GM19372 (cell line): ENCODE measurements at regions not wholly inside any gene's neighbourhood (a gene's known extent, or its start where the extent isn't known, plus 50 kb on each side); places are given as distances from the start of the nearest gene placed in this dataset.
A peak's percentile ranks its signal among the peaks of the same experiment; 100 is the strongest.
"Not testable (repeated sequence)": the region's sequence is repeated elsewhere in the genome, so short reads cannot be mapped to it uniquely, and the experiment has no call there.

Source experiments
- ATAC-seq: cut with Tn5 transposase; IDR thresholded peaks from one replicate; pipeline ENCODE4 v1.9.1; 2021; ENCODE audit warnings: mild to moderate bottlenecking, low read depth, moderate library complexity; ENCODE audit not compliant: unreplicated experiment

DNA sequence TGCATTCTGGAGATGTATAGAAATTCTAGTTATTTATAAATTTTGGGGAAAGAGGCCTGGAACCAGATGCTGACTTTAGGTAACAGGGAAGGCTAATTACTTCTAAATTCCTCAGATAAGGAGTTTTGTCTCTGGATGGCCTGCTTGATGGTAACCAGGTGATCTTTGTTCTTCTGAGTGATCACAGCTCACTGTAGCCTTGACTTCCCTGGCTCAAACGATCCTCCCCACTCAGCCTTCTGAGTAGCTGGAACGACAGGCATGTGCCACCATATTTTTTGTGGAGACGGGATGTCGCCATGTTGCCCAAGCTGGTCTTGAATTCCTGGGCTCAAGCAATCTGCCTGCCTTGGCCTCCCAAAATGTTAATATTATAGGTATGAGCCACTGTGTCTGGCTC is 54.4 kb upstream of the MSH6 start:
- ATAC-seq: no peak

DNA sequence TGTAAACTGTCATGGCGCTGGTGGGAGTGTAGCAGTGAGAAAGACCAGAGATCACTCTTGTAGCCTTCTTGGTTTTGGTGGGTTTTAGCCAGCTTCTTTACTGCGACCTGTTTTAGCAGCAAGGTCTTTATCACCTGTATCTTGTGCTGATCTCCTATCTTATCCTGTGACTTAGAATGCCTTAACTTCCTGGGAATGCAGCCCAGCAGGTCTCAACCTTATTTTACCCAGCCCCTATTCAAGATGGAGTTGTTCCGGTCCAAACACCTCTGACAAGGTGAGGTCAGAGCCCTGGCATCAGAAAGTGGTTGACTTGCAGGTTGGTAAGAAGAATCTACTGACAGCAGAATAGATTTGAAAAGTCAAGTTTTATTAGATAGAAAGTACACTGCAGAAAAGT is 55.0 kb upstream of the MSH6 start:
- ATAC-seq: no peak

DNA sequence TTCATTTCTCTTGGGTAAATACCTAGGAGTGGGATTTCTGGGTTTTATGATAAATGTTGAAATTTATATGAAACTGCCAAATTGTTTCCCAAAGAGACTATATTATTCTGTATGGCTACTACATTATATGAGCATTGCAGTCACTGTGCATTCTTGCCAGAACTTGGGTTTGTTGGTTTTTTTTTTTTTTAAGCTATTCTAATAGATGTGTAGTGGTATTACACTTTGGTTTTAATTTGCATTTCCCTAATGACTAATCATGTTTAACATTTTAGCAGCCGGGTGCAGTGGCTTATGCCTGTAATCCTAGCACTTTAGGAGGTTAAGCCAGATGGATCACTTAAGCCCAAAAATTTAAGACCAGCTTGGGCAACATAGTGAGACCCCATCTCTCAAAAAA is 56.0 kb upstream of the MSH6 start:
- not testable (repeated sequence) for ATAC-seq

DNA sequence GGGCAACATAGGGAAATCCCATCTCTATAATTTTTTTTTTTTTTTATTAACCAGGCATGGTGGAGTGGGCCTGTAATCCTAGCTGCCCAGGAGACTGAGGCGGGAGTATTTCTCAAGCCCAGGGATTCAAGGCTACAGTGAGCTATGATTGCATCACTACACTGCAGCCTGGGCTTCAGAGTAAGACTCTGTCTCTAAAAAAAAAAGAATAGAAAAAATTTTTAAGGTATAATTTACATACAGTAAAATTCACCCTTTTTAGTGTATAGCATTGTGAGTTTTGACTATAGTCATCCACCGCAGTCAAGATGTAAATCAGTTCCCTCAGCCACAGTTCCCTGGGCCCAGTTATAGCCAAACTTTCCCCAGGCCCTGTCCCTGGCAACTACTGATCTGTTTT is 57.1 kb upstream of the MSH6 start:
- ATAC-seq: no peak

DNA sequence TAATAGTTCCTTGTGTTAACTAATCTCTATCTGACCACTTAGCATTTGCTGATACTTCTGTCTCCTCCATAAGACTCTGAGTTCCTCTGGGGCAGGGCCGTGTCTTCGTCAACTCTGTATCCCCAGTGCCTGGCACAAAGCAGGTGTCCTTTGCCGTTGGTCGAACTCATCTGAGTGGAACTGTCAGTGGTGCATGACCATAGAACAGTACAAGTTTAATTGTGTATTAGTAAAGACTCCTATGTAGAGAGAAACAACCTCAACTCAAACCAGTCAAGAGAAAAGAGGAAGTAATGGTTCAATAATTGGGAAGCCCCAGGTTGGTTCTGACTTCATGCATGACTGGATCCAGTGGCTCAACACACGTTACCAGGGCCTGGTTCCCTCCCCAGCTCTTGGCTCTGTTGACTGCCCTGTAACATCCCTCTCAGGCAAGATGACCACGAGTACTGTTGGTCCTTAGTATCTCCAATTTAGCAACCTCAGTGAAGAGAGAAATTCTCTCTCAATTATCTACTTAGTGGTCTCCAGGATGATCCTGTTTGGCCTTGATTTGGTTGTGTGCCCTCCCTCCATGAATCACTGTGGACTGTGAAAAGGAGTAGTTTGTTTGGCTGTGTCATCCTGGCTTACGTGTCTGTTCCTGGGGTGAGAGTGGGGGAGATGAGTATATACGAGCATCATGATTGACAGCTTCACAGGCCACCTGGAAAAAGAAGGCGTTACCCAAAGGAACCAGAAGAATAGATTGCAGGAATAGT is 58.5 kb upstream of the MSH6 start:
- ATAC-seq: peak; percentile 91

DNA sequence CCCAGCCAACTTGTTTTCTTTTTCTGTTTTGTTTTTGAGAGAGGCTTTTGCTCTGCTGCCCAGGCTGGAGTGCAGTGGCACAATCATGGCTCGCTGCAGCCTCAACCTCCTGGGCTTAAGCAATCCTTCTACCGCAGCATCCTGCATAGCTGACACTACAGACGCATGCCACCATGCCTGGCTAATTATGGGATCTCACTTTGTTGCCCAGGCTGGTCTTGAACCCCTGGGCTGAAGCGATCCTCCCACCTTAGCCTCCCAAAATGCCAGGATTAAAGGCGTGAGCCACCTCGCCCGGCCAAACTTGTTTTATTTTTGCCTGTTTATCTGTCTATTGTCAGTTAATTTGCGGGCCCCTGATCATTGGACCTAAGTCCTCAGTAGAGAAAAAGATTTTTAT is 61.6 kb upstream of the MSH6 start:
- no peak for ATAC-seq

DNA sequence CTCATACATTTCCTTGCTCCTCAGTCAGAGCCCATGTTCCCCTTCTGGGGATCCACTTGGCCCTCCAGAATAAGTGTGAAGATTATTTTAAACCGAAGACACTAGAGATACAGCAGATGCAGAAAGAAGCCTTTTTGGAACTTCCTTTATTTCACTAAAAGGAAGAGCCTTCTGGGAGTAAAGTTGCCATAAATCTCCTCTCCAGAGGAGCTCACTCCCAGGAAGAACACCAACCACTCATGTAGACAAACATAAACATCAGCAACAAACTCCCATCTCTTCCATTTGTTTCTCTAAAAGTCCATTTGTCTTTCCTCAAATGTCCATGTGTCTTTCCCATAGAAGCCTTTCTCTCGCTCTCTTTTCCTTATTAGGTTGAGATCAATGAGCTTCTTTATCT is 62.4 kb upstream of the MSH6 start:
- no peak for ATAC-seq

DNA sequence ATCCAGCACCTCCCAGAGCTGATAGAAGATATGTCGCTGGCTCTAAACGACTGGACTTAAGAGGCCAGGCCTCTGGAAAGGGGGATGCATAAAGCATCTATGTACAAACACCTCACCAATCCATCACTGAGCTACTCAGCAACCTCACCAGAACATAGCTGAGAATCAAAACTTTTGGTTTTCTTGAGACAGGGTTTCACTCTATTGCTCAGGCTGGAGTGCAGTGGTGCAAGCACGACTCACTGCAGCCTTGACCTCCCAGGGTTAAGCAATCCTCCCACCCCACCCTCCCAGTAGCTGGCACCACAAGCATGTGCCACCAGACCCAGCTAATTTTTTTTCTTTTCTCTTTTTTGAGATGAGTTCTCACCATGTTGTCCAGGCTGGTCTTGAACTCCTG is 62.9 kb upstream of the MSH6 start:
- ATAC-seq: no peak

DNA sequence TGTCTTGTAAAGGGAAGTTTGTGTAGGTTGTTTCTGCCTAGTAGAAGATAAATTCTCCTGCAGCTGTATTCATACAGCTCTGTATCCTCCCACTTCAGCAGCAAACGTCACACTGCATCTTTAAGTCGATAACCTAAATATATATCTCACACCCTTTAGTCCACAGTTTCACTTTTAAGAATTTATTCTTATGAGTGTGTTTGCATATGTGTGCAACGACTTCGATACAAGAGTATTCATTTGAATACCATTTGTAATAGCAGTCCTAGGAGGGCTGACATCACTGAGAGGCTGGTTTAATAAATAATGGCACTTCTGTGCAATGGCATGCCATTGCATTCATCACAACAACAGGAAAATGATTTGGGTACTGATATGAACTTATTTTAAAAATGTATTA is 63.8 kb upstream of the MSH6 start:
- peak; percentile 62 for ATAC-seq

DNA sequence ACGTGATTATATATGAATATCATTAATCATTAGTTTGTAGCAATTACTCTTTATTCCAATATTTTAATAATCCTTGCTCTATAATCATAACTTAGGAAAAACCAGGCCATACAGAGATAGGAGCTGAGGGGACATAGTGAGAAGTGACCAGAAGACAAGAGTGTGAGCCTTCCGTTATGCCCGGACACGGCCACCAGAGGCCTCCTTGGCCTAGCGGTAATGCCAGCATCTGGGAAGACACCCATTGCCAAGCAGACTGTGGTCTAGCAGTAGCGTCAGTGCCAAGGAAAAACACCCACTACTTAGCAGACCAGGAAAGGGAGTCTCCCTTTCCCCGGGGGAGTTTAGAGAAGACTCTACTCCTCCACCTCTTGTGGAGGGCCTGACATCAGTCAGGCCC is 66.6 kb upstream of the MSH6 start:
- ATAC-seq: not testable (repeated sequence)

DNA sequence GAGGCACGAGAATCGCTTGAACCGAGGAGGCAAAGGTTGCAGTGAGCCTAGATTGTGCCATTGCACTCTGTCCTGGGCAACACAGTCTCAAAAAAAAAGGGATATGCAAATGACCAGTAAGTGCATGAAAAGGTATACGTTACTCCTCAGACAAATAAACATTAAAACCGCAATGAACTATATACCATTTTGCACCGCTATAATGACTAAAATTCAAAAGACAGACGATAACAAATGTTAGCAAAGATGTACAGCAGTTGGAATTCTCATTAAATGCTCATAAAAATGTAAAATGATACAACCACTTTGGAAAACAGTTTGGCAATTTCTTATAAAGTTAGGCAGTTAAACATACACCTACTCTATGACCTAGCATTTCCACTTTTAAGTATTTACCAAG is 67.4 kb upstream of the MSH6 start:
- no peak for ATAC-seq

DNA sequence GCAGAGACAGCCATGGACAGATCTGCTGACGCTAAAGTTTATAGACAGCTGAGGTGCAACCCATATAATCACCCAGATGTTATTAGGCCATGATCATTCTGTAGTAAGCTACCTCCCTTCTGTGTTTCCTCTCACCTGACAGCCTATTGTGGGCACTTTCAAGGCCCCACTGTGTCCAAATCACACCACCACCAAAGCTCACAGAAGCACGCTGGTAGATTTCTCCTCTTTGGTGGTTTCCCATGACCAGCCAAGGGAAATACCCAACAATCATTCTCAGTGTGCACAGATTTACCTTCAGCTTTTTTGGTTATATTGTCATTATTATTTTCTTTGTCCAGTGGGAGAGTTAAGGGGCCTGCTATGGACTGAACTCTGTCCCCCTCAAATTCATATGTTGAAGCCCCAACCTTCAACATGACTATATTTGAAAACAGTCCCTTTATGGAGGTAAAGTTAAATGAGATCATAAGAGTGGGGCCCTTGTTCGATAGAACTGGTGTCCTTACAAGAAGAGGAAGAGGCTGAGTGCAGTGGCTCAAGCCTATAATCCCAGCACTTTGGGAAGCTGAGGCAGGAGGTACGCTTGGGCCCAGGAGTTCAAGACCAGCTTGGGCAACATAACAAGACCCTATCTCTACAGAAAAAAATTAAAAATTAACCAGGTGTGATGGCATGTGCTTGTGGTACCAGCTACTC is 74.0 kb upstream of the MSH6 start:
- ATAC-seq: peak; percentile 80

DNA sequence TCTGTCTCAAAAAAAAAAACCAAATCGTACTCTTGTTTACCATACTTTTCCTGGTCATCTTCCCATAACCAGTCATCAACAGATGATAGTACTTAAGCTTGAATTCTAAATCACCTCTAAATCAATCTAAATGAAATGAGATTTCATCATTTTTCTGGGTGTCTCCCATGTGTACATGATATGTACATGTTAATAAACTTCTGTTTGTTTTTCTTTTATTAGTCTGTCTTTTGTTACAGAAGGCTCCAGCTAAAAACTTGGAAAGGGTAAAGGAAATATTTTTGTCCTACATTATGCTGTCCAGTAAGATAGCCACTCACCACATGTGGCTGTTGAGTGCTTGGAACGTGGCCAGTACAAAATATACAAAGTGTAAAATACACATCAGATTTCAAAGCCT is 78.7 kb upstream of the MSH6 start:
- ATAC-seq: no peak

DNA sequence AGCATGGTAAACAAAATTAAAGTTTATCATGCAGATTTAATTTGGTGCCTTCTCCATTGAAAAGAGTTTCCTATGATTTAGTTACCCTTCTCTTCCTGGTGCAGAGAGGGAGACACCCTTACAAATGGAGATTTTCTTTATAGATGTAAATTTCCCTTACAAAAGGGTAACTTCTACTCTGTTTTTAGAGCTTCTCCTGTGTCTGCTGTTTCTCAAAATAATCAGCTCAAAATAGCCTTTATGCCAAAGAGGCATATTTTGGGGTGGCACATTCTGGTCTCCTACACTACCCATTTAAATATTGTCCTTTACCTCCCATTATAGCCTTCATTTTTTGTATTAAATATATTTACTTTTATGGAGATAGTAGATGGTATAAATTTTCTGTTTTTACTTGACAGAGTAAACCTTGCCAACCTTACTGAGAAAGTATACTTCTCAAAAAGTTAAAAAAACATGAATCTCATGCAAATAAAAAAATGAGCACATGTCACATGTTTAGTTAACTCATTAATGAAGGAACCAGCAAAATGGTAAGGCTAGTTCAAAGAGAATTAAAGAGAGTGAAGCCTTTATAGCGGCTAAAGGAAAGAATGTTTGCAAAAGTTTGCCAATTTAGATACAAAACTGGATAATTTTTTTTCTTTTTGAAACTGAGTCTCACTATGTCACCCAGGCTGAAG is 83.3 kb upstream of the MSH6 start:
- ATAC-seq: no peak

DNA sequence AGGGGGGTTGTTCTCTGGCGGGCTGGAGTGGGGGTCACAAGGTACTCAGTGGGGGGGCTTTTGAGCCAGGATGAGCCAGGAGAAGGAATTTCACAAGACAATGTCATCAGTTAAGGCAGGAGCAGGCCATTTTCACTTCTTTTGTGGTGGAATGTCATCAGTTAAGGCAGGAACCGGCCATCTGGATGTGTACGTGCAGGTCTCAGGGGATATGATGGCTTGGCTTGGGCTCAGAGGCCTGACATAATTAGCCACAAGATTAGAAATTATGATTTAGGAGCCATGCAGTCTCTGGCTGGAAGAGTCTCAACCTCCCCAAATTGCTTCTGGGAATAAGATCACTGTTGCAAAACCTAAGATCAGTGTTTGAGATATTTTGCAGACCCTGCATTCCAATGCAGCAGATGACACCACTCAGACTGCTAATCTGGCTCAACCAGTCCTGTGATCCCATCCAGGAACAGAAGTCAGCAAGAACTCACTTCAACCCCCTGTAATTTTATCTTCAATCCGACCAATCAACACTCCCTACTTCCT is 84.4 kb upstream of the MSH6 start:
- not testable (repeated sequence) for ATAC-seq

DNA sequence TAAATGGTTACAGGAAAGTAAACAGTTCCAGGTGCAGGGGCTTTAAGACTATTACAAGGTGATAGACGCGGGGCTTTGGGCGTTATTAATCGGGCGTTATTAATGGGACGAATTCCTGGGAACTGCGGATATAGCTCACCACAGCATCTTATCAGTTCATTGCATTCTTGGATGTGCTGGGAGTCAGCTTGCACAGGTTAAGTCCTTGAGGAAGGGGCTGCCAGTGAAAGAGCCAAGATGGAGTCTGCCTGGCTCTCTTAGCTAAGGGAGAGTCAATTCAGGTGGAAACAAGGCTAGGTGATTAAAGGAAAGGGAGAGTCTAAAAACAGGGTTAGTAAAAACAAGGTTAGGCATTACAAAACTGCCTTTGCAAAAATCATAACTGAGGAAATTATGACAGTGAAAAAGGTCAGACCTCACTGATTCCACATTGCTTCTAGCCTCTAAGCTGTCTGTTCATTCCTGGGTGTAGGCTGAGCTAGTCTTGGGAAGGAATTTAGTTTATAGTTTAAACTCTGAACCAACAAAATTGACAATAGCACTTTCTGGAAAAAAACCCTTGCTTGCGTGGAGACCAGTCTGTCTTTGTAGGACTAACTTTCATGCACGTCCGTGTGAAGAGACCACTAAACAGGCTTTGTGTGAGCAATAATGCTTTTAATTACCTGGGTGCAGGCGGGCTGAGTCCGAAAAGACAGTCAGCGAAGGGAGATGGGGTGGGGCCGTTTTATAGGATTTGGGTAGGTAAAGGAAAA is 85.1 kb upstream of the MSH6 start:
- not testable (repeated sequence) for ATAC-seq

DNA sequence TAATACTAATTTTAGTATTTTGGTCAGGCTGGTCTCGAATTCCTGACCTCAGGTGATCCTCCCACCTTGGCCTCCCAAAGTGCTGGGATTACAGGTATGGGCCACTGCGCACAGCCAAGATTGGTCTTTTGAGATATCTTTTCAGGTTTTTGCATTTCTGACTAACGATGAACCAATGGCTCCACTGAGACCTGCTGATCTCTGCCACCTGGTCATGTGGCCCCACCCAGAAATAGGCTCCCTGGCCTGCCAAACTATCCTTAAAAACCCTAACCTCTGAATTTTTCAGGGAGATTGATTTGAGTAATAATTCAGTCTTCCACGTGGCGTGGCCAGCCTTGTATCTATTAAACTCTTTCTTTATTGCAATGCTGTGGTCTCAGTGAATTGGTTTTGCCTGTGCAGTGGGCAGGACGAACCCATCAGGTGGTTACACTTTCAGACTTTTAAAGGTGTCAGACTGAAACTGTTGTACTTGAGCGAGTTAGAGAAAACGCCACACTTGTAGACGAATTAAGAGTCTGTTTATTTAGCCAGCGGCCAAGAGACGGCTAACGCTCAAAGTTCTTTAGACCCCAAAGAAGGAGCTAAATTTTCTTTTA is 85.8 kb upstream of the MSH6 start:
- ATAC-seq: peak; percentile 82

DNA sequence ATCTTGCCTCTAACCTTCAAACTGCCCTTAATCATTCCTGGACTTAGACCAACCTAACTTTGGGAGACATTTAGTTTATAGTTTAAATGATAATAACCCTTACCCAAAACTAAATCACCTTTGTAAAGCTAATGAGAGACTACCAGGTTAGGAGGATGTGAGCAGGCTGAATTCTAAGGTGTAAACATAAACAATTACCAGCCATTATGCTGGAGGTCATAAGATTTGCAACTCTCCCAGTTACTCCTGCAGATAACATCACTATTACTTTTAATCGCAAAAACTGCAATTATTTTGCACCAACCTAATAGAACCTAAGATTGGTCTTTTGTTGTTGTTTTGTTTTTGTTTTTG is 86.5 kb upstream of the MSH6 start:
- ATAC-seq: no peak

DNA sequence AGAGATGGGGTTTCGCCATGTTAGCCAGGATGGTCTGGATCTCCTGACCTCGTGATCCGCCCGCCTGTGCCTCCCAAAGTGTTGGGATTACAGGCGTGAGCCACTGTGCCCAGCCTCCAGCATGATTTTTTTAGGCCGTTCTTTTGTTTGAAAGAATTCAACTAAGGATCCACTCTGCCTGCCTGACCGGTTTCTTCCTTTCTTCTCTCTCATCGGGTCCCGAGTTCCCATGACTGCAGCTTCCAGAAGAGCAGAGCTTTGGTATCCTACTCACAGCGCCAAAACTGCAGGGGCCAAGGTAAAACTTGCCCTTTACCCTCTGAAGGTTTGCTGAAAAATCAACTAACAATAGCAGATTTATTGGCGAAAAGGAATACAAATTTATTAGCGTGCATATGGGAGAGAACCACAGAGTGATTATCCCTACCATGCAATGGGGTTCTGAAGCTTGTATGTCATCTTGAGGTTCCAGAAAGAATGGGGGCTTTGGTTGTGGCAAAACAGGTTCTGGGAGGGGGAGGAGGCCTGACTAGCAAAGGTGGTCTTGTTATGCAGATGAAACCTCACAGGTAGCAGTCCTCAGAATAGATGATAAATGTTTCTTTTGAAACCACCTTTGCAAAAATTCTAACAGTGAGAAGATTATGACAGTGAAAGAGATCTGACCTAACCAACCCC is 87.0 kb upstream of the MSH6 start:
- ATAC-seq: no peak

DNA sequence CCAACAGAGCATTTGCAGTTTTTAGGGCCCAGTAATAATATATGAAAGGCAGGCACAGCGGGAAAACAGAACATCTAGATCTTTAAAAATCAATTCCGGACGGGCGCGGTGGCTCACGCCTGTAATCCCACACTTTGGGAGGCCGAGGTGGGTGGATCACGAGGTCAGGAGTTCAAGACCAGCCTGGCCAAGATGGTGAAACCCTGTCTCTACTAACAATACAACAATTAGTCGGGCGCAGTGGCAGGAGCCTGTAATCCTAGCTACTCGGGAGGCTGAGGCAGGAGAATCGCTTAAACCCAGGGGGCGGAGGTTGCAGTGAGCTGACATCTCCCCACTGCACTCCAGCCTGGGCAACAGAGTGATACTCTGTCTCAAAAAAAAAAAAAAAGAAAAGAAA is 88.5 kb upstream of the MSH6 start:
- ATAC-seq: not testable (repeated sequence)
